K562 (cell line): ENCODE measurements at regions not wholly inside any gene's neighbourhood (a gene's known extent, or its start where the extent isn't known, plus 50 kb on each side); places are given as distances from the start of the nearest gene placed in this dataset.

Experiments used
- ATAC-seq: fragments of 200-7000 bp; cut with Tn5 transposase; 3 replicates; pipeline ENCODE4 v1.9.1; 2020; ENCODE audit warnings: moderate library complexity
- BruUV-seq: library from RNA; stranded (reverse); fragments of 400-500 nt; replicated peaks from 2 replicates; lab custom pipeline; 2021; lab: Mats Ljungman, UMichigan
- CTCF ChIA-PET: fragments of 300-600 bp; formaldehyde crosslinking; extraction: SDS; loops from one replicate; lab custom pipeline; 2021; ENCODE audit warnings: low intra/inter-chr PET ratio; lab: Yijun Ruan, JAX
- POLR2A ChIA-PET: fragments of 300-600, 350-650 bp; sonication (Branson Sonifier 250); formaldehyde crosslinking; extraction: SDS; loops from one replicate; lab custom pipeline; 2021; ENCODE audit warnings: antibody characterized with exemption, inconsistent platforms; lab: Yijun Ruan, JAX
- DNase-seq, 4 experiments: peaks; one replicate each; pipeline versions ENCODE4 v3.0.0 to v3.0.0-alpha.2; 2011 to 2018; ENCODE audit warnings: low spot score in 3 of 4, mixed read lengths in 3 of 4; ENCODE audit errors: extremely low read depth in 1 of 4
- FAIRE-seq: peaks from 2 replicates; lab custom pipeline; 2011; peaks lifted over from hg19 to GRCh38; lab: Jason Lieb, UNC
- H2AFZ ChIP-seq: 2 replicates; pipeline ENCODE4 v1.6.0; 2011; ENCODE audit warnings: low read depth, low read length, control low read depth, inconsistent platforms
- H3K27ac ChIP-seq: fragments of 200-600 bp; 3 replicates; pipeline ENCODE4 v1.8.0; 2011; ENCODE audit warnings: low read depth, mild to moderate bottlenecking, control low read depth, inconsistent platforms, low read length, moderate library complexity, mixed read lengths; ENCODE audit errors: extremely low read depth
- H3K27me3 ChIP-seq, 2 experiments: fragments of 300-600 bp in 1 of 2; 2 replicates in 1 of 2; 3 replicates in 1 of 2; pipeline versions ENCODE4 v1.6.0 to v1.8.0; 2011; ENCODE audit warnings: inconsistent platforms in 2 of 2, low read length in 2 of 2, mild to moderate bottlenecking in 1 of 2, mixed read lengths in 1 of 2, moderate library complexity in 1 of 2; ENCODE audit not compliant: control insufficient read depth in 2 of 2, insufficient read depth in 2 of 2
- H3K36me3 ChIP-seq: fragments of 300-600 bp; 3 replicates; pipeline ENCODE4 v1.8.0; 2011; ENCODE audit warnings: mild to moderate bottlenecking, low read length, inconsistent platforms; ENCODE audit not compliant: control insufficient read depth, insufficient read depth
- H3K4me1 ChIP-seq, 2 experiments: fragments of 200-600 bp in 1 of 2; replicated peaks in 1 of 2; 2 replicates in 1 of 2; 3 replicates in 1 of 2; pipeline versions ENCODE4 v1.5.1 to v1.8.0; 2011; ENCODE audit warnings: inconsistent platforms in 2 of 2, low read length in 2 of 2, mild to moderate bottlenecking in 1 of 2, mixed read lengths in 1 of 2, moderate library complexity in 1 of 2; ENCODE audit not compliant: control insufficient read depth in 2 of 2, insufficient read depth in 2 of 2
- H3K4me2 ChIP-seq: 2 replicates; pipeline ENCODE4 v1.6.1; 2011; ENCODE audit warnings: low read length, control low read depth, inconsistent platforms, mixed read lengths; ENCODE audit not compliant: insufficient read depth
- H3K4me3 ChIP-seq: fragments of 200-600 bp; sonication (generic), shearing (Covaris generic); 2 replicates; pipeline ENCODE4 v1.5.1; 2016; ENCODE audit warnings: control low read depth, inconsistent platforms
- H3K79me2 ChIP-seq: fragments of 200-600 bp; 3 replicates; pipeline ENCODE4 v1.8.0; 2011; ENCODE audit warnings: low read length, inconsistent platforms; ENCODE audit not compliant: control insufficient read depth, insufficient read depth
- H3K9ac ChIP-seq, 2 experiments: 2 replicates each; pipeline versions ENCODE4 v1.6.0 to v1.6.1; 2011; ENCODE audit warnings: low read depth in 2 of 2, low read length in 2 of 2, control low read depth in 1 of 2, inconsistent platforms in 1 of 2, mild to moderate bottlenecking in 1 of 2, mixed read lengths in 1 of 2; ENCODE audit not compliant: insufficient read depth in 1 of 2
- H3K9me1 ChIP-seq: one replicate; pipeline ENCODE4 v1.6.0; 2011; ENCODE audit warnings: inconsistent platforms, mild to moderate bottlenecking, low read length, moderate library complexity; ENCODE audit not compliant: control insufficient read depth, insufficient read depth
- H3K9me3 ChIP-seq: replicated peaks from 2 replicates; pipeline ENCODE4 v1.5.1; 2011; ENCODE audit warnings: low read depth, low read length, inconsistent platforms; ENCODE audit not compliant: control insufficient read depth, insufficient read depth
- H4K20me1 ChIP-seq: replicated peaks from 2 replicates; pipeline ENCODE4 v1.6.1; 2011; ENCODE audit warnings: low read length, inconsistent platforms, mixed read lengths; ENCODE audit not compliant: control insufficient read depth, insufficient read depth
- CBX1 ChIP-seq: sonication (generic); IDR thresholded peaks from 2 replicates; pipeline ENCODE4 v1.6.1; 2016; ENCODE audit warnings: antibody characterized with exemption, low read depth, mild to moderate bottlenecking
- E2F3 ChIP-seq: fragments of 250-450 bp; sonication (Bioruptor Pico); IDR thresholded peaks from 2 replicates; pipeline ENCODE4 v1.4.0; 2020; ENCODE audit warnings: mild to moderate bottlenecking
- EWSR1 ChIP-seq: fragments of 450-650 bp; IDR thresholded peaks from 2 replicates; pipeline ENCODE4 v1.6.1; 2018; ENCODE audit warnings: borderline replicate concordance, mild to moderate bottlenecking, low read depth, moderate library complexity; ENCODE audit not compliant: partially characterized antibody
- FOXJ3 ChIP-seq: sonication (generic); formaldehyde crosslinking; IDR thresholded peaks from 2 replicates; pipeline ENCODE4 v1.4.0; 2020; ENCODE audit warnings: mild to moderate bottlenecking, missing genetic modification reagents
- HOXB6 ChIP-seq: fragments of 250-450 bp; sonication (Bioruptor Pico); IDR thresholded peaks from 2 replicates; pipeline ENCODE4 v1.5.1; 2022; ENCODE audit warnings: mild to moderate bottlenecking, borderline replicate concordance
- KAT8 ChIP-seq: fragments of 450-650 bp; IDR thresholded peaks from 2 replicates; pipeline ENCODE4 v1.6.1; 2016; ENCODE audit warnings: low read depth, mild to moderate bottlenecking
- KDM4B ChIP-seq, 2 experiments: fragments of 450-650 bp in 1 of 2; sonication (generic) in 1 of 2; IDR thresholded peaks; 2 replicates each; pipeline ENCODE4 v1.6.1; 2016 to 2017; ENCODE audit warnings: borderline replicate concordance in 2 of 2, antibody characterized with exemption in 1 of 2, low read depth in 1 of 2, mild to moderate bottlenecking in 1 of 2
- MBD1 ChIP-seq: fragments of 250-450 bp; sonication (Bioruptor Pico); IDR thresholded peaks from 2 replicates; pipeline ENCODE4 v1.8.0; 2022; ENCODE audit warnings: inconsistent platforms
- PTRF ChIP-seq: fragments of 450-650 bp; IDR thresholded peaks from 2 replicates; pipeline ENCODE4 v1.6.1; 2016; ENCODE audit warnings: mild to moderate bottlenecking, missing genetic modification characterization, missing compliant biosample characterization
- SIRT6 ChIP-seq: IDR thresholded peaks from one replicate; pipeline ENCODE4 v1.6.1; 2012; ENCODE audit warnings: low read depth, mild to moderate bottlenecking, control low read depth, inconsistent platforms, low read length, moderate library complexity
- SMARCC2 ChIP-seq: fragments of 450-650 bp; IDR thresholded peaks from 2 replicates; pipeline ENCODE4 v1.6.1; 2017; ENCODE audit warnings: antibody characterized with exemption, moderate library complexity, mild to moderate bottlenecking, low read depth
- USF2 ChIP-seq: sonication (generic); formaldehyde crosslinking; IDR thresholded peaks from 2 replicates; pipeline ENCODE4 v1.5.0; 2020; ENCODE audit warnings: missing genetic modification reagents
- VEZF1 ChIP-seq: fragments of 200-800 bp; sonication (Bioruptor generic); IDR thresholded peaks from 2 replicates; pipeline ENCODE4 v1.6.1; 2017; ENCODE audit warnings: missing genetic modification characterization, missing compliant biosample characterization
- ZNF408 ChIP-seq: fragments of 250-450 bp; sonication (Bioruptor Pico); IDR thresholded peaks from 2 replicates; pipeline ENCODE4 v1.4.0; 2020; ENCODE audit warnings: low read depth, mild to moderate bottlenecking, moderate library complexity
- ZNF444 ChIP-seq: fragments of 250-450 bp; sonication (Bioruptor Pico); IDR thresholded peaks from 2 replicates; pipeline ENCODE4 v1.4.0; 2020; ENCODE audit warnings: mild to moderate bottlenecking, moderate library complexity
- ZNF561 ChIP-seq: fragments of 450-650 bp; formaldehyde crosslinking; conservative IDR thresholded peaks from 2 replicates; pipeline ENCODE4 v1.4.0; 2020; ENCODE audit warnings: mild to moderate bottlenecking, moderate library complexity
- WGBS: fragments of 100-300 bp; shearing (Covaris generic); methylation state at CpG from one replicate; pipeline ENCODE4 v1.1.6; 2016; ENCODE audit warnings: low coverage, mixed read lengths; ENCODE audit not compliant: insufficient coverage; ENCODE audit errors: missing lambda C conversion rate; 5-methylcytosine and 5-hydroxymethylcytosine counted together
- in situ Hi-C: fragments of 300-500 bp; cut with MboI; formaldehyde crosslinking; loops from 4 replicates; pipeline ENCODE4 v1.15.0; 2018; ENCODE audit warnings: inconsistent platforms, mixed read lengths
- intact Hi-C: fragments of 100-400 bp; cut with micrococcal nuclease; formaldehyde crosslinking; loops from 2 replicates; pipeline ENCODE4 v1.14.2; 2022

- 3% methylated on average over 6 of the region's 6 CpGs for WGBS
- H3K9ac ChIP-seq, result no peak overlapping the region
- DNase-seq (no peak), ATAC-seq (no peak), FAIRE-seq (no peak)
- no peak overlapping the region for H3K4me2 ChIP-seq
- in situ Hi-C loops, result no loop called here
- no peaks in the 10 kb centered on the region for H4K20me1 ChIP-seq
- no peak overlapping the region for H3K4me3 ChIP-seq
- ChIA-PET POLR2A (no interaction called here), CTCF (no interaction called here)
- H2AFZ ChIP-seq, result no peak overlapping the region
- no peak overlapping the region for H3K27ac ChIP-seq
- no peaks in the 10 kb centered on the region for H3K9me1 ChIP-seq
- no peaks in the 10 kb centered on the region for H3K27me3 ChIP-seq
- intact Hi-C loops, result no loop called here
- TF ChIP-seq FOXJ3 (CRISPR knock-in tag), result no peak
- TF ChIP-seq ZNF408, result no peak
- TF ChIP-seq ZNF561 (CRISPR knock-in tag), result no peak
- no peak for TF ChIP-seq CBX1
- no peak for TF ChIP-seq ZNF444 (CRISPR knock-in tag)
- TF ChIP-seq SIRT6, result no peak
- TF ChIP-seq MBD1 (CRISPR knock-in tag), result no peak
- no peak for TF ChIP-seq EWSR1
- no peak for TF ChIP-seq SMARCC2
- no peak for TF ChIP-seq PTRF
- TF ChIP-seq KAT8, result no peak
- TF ChIP-seq E2F3 (CRISPR knock-in tag), result no peak
- TF ChIP-seq VEZF1 (CRISPR knock-in tag), result no peak
- no peak for TF ChIP-seq HOXB6 (CRISPR knock-in tag)
- TF ChIP-seq KDM4B (IDR thresholded peaks at IDR 0.05; ENCODE audit: borderline replicate concordance in 2 of 2, low read depth in 1 of 2), result no peak
- TF ChIP-seq USF2 (CRISPR knock-in tag), result no peak
- H3K4me1 ChIP-seq, result no peaks in the 10 kb centered on the region
- H3K36me3 ChIP-seq, result no peaks in the 10 kb centered on the region
- BruUV-seq, result no TSS peak
- H3K9me3 ChIP-seq, result no peaks in the 10 kb centered on the region
- H3K79me2 ChIP-seq, result no peaks in the 10 kb centered on the region
Measured at GRCh38 chr12:88375306-88376305, 204.7 kb downstream of the KITLG start.
